Adrenal gland (tissue), 9 donors: ENCODE measurements at regions not wholly inside any gene's neighbourhood (a gene's known extent, or its start where the extent isn't known, plus 50 kb on each side); places are given as distances from the start of the nearest gene placed in this dataset.

ENCODE experiments used
- DNase-seq, 7 donors: peaks; one replicate each; pipeline ENCODE4 v3.0.0-alpha.2; 2019 to 2020
- H3K27ac ChIP-seq, 5 donors: fragments of 200-600 bp; sonication (generic) in 4 of 5; 1 replicate in 3 of 5; 2 replicates in 2 of 5; pipeline versions ENCODE4 v1.5.1 to v1.8.0; 2016 to 2020; ENCODE audit warnings: mild to moderate bottlenecking in 1 of 5
- H3K27me3 ChIP-seq: fragments of 200-600 bp; 2 replicates; pipeline ENCODE4 v1.8.0; 2021
- H3K36me3 ChIP-seq, 2 donors: fragments of 200-600 bp; replicated peaks in 1 of 2; 1 replicate in 1 of 2; 2 replicates in 1 of 2; pipeline versions ENCODE4 v1.5.1 to v1.8.0; 2018 to 2022
- H3K4me1 ChIP-seq, 2 donors: fragments of 200-600 bp; replicated peaks in 1 of 2; 1 replicate in 1 of 2; 2 replicates in 1 of 2; pipeline versions ENCODE4 v1.5.1 to v1.8.0; 2018 to 2021
- H3K4me3 ChIP-seq, 4 donors: fragments of 200-600 bp; sonication (generic) in 3 of 4; one replicate each; pipeline ENCODE4 v1.5.1; 2016 to 2018
- H3K9me3 ChIP-seq, 3 donors: fragments of 200-600 bp; sonication (generic) in 1 of 3; replicated peaks in 1 of 3; 1 replicate in 2 of 3; 2 replicates in 1 of 3; pipeline versions ENCODE4 v1.5.1 to v1.8.0; 2016 to 2021
- POLR2A ChIP-seq, 2 donors: fragments of 450-650 bp; IDR thresholded peaks; one replicate each; pipeline ENCODE4 v1.6.1; 2017; ENCODE audit warnings: antibody characterized with exemption in 2 of 2, mild to moderate bottlenecking in 2 of 2, moderate library complexity in 1 of 2
- WGBS, 4 donors: extraction: QIAGEN DNeasy Blood & Tissue Kit in 2 of 4; methylation state at CpG; one replicate each; pipeline versions ENCODE4 v1.1.5 to v1.1.7; 2013 to 2017; 5-methylcytosine and 5-hydroxymethylcytosine counted together
- intact Hi-C, 2 donors: fragments of 100-400 bp; cut with DNase I; formaldehyde crosslinking; loops; one replicate each; pipeline versions ENCODE4 v1.14.1 to v1.15.0; 2022 to 2023
- TF ChIP-seq, protein P1 (sequence below), 6 experiments: fragments of 450-650 bp in 4 of 6; fragments of 200-600 bp in 2 of 6; sonication (generic) in 1 of 6; IDR thresholded peaks; 1 replicate in 5 of 6; 2 replicates in 1 of 6; pipeline versions ENCODE4 v1.5.1 to v1.8.0; 2016 to 2021; ENCODE audit warnings: antibody characterized with exemption in 6 of 6, mild to moderate bottlenecking in 2 of 6, moderate library complexity in 1 of 6
- donor health status: healthy with polysubstance abuse.
- donor health status: Bipolar disorder and iron deficiency.
- donor health status: DM: yes; HTN: yes; CAD: no.
- donor health status: DM: no; HTN: no; CAD: no.
- donor health status: DM: no; HTN: no; CAD: no.

GRCh38 chr3:62995119-62995518 lies 119.9 kb upstream of the CADPS start:
- H3K9me3 ChIP-seq = no peaks in the 10 kb centered on the region
- H3K4me1 ChIP-seq = no peaks in the 10 kb centered on the region
- no peak overlapping the region for H3K4me3 ChIP-seq
- H3K27ac ChIP-seq = no peak overlapping the region
- TF ChIP-seq, protein P1, sequence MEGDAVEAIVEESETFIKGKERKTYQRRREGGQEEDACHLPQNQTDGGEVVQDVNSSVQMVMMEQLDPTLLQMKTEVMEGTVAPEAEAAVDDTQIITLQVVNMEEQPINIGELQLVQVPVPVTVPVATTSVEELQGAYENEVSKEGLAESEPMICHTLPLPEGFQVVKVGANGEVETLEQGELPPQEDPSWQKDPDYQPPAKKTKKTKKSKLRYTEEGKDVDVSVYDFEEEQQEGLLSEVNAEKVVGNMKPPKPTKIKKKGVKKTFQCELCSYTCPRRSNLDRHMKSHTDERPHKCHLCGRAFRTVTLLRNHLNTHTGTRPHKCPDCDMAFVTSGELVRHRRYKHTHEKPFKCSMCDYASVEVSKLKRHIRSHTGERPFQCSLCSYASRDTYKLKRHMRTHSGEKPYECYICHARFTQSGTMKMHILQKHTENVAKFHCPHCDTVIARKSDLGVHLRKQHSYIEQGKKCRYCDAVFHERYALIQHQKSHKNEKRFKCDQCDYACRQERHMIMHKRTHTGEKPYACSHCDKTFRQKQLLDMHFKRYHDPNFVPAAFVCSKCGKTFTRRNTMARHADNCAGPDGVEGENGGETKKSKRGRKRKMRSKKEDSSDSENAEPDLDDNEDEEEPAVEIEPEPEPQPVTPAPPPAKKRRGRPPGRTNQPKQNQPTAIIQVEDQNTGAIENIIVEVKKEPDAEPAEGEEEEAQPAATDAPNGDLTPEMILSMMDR (IDR thresholded peaks at IDR 0.05) = no peak
- no peak for TF ChIP-seq POLR2A (IDR thresholded peaks at IDR 0.05)
- intact Hi-C loops = no loop called here
- H3K27me3 ChIP-seq = no peaks in the 10 kb centered on the region
- WGBS, 4 donors = 69 to 82% (median 74%) methylated on average over 3 of the region's 3 CpGs
- no peaks in the 10 kb centered on the region for H3K36me3 ChIP-seq
- no peak for DNase-seq

DNA sequence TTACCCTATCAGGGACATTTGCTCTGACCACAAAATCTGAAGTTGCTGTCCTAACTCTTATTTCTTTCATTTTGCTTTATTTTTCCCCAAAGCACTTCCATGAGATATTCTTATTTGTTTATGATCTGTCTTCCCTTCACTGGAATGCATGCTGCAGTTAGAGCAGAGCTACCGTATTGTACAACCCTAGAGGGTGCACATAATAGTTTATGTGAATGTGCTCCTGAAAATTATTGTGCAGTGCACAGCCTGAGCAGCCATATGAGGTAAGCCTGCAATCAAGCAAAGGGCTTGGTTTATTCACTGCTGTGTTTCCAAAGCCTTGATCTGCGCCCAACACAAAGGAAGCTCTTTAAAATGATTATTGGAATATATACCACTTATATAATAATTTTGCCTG lies 120.3 kb upstream of the CADPS start:
- H3K36me3 ChIP-seq = no peaks in the 10 kb centered on the region
- WGBS, 4 donors = 72 to 79% (median 74%) methylated on average over 2 of the region's 2 CpGs
- intact Hi-C loops = no loop called here

DNA sequence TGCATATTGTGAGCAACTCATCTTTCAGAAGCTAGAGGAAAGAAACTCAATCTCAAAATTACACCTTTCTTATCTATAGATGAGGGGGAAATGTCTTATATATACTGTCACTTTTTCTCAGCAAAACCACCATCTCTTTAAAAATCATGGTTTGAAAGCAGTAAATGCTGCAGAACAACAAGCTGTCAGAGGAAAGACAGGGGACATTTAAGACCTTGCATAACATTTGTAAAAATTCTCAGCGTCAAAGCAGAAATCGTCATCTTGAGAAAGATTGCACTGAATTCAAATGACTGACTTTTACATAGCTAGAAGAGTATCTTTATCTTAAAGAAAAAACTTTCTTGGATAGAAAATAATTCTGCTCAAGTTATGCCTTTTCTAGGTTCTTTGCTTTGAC lies 122.2 kb upstream of the CADPS start:
- no peak overlapping the region for H3K27ac ChIP-seq
- TF ChIP-seq, protein P1 (IDR thresholded peaks at IDR 0.05) = no peak
- TF ChIP-seq POLR2A (IDR thresholded peaks at IDR 0.05) = no peak
- H3K4me3 ChIP-seq = no peak overlapping the region
- DNase-seq = no peak
- no peaks in the 10 kb centered on the region for H3K36me3 ChIP-seq
- 83 to 91% (median 87%) methylated on average over 2 of the region's 2 CpGs for whole genome bisulfite sequencing, 4 donors
- no peaks in the 10 kb centered on the region for H3K27me3 ChIP-seq
- no peaks in the 10 kb centered on the region for H3K4me1 ChIP-seq
- intact Hi-C loops = no loop called here
- H3K9me3 ChIP-seq = no peaks in the 10 kb centered on the region

More for the DNA sequence above, 120.3 kb upstream of the CADPS start:
- Histone ChIP-seq H3K9me3 (no peaks in the 10 kb centered on the region), H3K27me3 (no peaks in the 10 kb centered on the region), H3K4me1 (no peaks in the 10 kb centered on the region), H3K27ac (no peak overlapping the region), H3K4me3 (no peak overlapping the region)
- DNase-seq = no peak
- TF ChIP-seq, protein P1 (IDR thresholded peaks at IDR 0.05) = no peak
- no peak for TF ChIP-seq POLR2A (IDR thresholded peaks at IDR 0.05)

DNA sequence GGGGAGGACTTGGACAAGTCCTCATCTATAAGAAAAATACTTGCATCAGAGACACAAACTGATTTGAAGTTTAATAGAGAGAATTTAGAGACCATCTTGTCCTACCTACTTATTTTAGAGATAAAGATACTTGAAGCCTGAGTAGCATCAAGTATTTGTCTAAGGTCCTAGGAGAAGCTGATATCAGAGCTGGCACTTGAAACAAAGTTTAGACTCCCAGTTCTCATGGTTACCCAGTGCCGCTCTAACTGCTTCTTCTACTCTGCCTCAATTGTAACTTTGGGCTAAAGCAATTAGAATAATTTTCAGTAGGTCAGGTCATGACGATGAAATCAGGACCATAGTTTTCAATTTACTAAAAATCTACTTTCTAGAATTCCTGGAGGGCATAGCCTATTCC lies 123.9 kb upstream of the CADPS start:
- Histone ChIP-seq H3K27me3 (no peaks in the 10 kb centered on the region), H3K4me1 (no peaks in the 10 kb centered on the region), H3K4me3 (no peak overlapping the region), H3K27ac (no peak overlapping the region), H3K9me3 (no peaks in the 10 kb centered on the region), H3K36me3 (no peaks in the 10 kb centered on the region)
- DNase-seq = no peak
- intact Hi-C loops = no loop called here
- WGBS, 4 donors = 30 to 38% (median 33%) methylated on average over 2 of the region's 2 CpGs
- no peak for TF ChIP-seq POLR2A (IDR thresholded peaks at IDR 0.05)
- TF ChIP-seq, protein P1 (IDR thresholded peaks at IDR 0.05) = no peak
